OCI-LY7 (cell line): ENCODE measurements at regions not wholly inside any gene's neighbourhood (a gene's known extent, or its start where the extent isn't known, plus 50 kb on each side); places are given as distances from the start of the nearest gene placed in this dataset.

Source experiments
- BruUV-seq: library from RNA; stranded (reverse); fragments of 400-500 nt; replicated peaks from 2 replicates; lab custom pipeline; 2021; lab: Mats Ljungman, UMichigan
- CTCF ChIA-PET: fragments of 300-600 bp; sonication (Branson Sonifier 250); formaldehyde crosslinking; loops from one replicate; lab custom pipeline; 2022; ENCODE audit warnings: antibody characterized with exemption; ENCODE audit not compliant: unreplicated experiment; lab: Charles Lee
- POLR2A ChIA-PET: fragments of 300-600 bp; sonication (Branson Sonifier 250); formaldehyde crosslinking; loops from one replicate; lab custom pipeline; 2022; ENCODE audit warnings: antibody characterized with exemption; lab: Charles Lee
- DNase-seq: peaks from one replicate; pipeline ENCODE4 v3.0.0-alpha.2; 2015; ENCODE audit warnings: low spot score
- H2AFZ ChIP-seq: fragments of 200-600 bp; sonication (generic), shearing (Covaris generic); 2 replicates; pipeline ENCODE4 v1.6.1; 2014; ENCODE audit warnings: mild to moderate bottlenecking, antibody characterized with exemption, low read length, moderate library complexity
- H3K27ac ChIP-seq: fragments of 200-600 bp; sonication (generic); 2 replicates; pipeline ENCODE4 v1.5.1; 2014; ENCODE audit warnings: mixed run types, low read depth, mild to moderate bottlenecking, moderate library complexity, low read length, inconsistent platforms; ENCODE audit not compliant: poor library complexity, severe bottlenecking
- H3K36me3 ChIP-seq: fragments of 200-600 bp; sonication (generic); 2 replicates; pipeline ENCODE4 v1.6.1; 2014; ENCODE audit warnings: mild to moderate bottlenecking, antibody characterized with exemption, low read length, moderate library complexity, mixed read lengths; ENCODE audit not compliant: insufficient read depth
- H3K4me1 ChIP-seq: fragments of 200-600 bp; sonication (generic); 2 replicates; pipeline ENCODE4 v1.5.1; 2014; ENCODE audit warnings: mild to moderate bottlenecking, low read length; ENCODE audit not compliant: insufficient read depth, poor library complexity, severe bottlenecking
- H3K4me2 ChIP-seq: fragments of 200-600 bp; sonication (generic); 2 replicates; pipeline ENCODE4 v1.6.1; 2014; ENCODE audit warnings: mild to moderate bottlenecking, low read length
- H3K4me3 ChIP-seq: fragments of 200-600 bp; sonication (generic); 2 replicates; pipeline ENCODE4 v1.5.1; 2014; ENCODE audit warnings: mild to moderate bottlenecking, low read depth, low read length; ENCODE audit not compliant: poor library complexity, severe bottlenecking
- H3K79me2 ChIP-seq: fragments of 200-600 bp; sonication (generic); 2 replicates; pipeline ENCODE4 v1.6.1; 2016; ENCODE audit warnings: low read depth, mild to moderate bottlenecking, low read length, moderate library complexity, mixed read lengths; ENCODE audit not compliant: insufficient read depth
- H3K9me2 ChIP-seq: fragments of 200-600 bp; sonication (generic); 2 replicates; pipeline ENCODE4 v1.6.1; 2016; ENCODE audit warnings: mild to moderate bottlenecking, low read length, mixed read lengths; ENCODE audit not compliant: insufficient read depth
- H3K9me3 ChIP-seq: fragments of 200-600 bp; sonication (generic); 2 replicates; pipeline ENCODE4 v1.6.1; 2014; ENCODE audit warnings: mild to moderate bottlenecking, mixed run types, low read length, mixed read lengths
- H4K20me1 ChIP-seq: fragments of 200-600 bp; sonication (generic); 2 replicates; pipeline ENCODE4 v1.6.1; 2014; ENCODE audit warnings: mild to moderate bottlenecking, antibody characterized with exemption, low read length, moderate library complexity, mixed read lengths; ENCODE audit not compliant: insufficient read depth
- CTCF ChIP-seq: fragments of 200-600 bp; sonication (generic); conservative IDR thresholded peaks from 2 replicates; pipeline ENCODE4 v1.5.1; 2014; ENCODE audit warnings: mild to moderate bottlenecking, antibody characterized with exemption, low read length, moderate library complexity, mixed read lengths
- EZH2phosphoT487 ChIP-seq: fragments of 200-600 bp; sonication (generic); IDR thresholded peaks from 2 replicates; pipeline ENCODE4 v1.6.1; 2018; ENCODE audit warnings: low read depth, borderline replicate concordance, mild to moderate bottlenecking, mixed run types, antibody characterized with exemption, low read length, moderate library complexity, mixed read lengths
- intact Hi-C: fragments of 100-400 bp; cut with micrococcal nuclease; formaldehyde crosslinking; loops from one replicate; pipeline ENCODE4 v1.10.0; 2022; ENCODE audit not compliant: unreplicated experiment

DNA sequence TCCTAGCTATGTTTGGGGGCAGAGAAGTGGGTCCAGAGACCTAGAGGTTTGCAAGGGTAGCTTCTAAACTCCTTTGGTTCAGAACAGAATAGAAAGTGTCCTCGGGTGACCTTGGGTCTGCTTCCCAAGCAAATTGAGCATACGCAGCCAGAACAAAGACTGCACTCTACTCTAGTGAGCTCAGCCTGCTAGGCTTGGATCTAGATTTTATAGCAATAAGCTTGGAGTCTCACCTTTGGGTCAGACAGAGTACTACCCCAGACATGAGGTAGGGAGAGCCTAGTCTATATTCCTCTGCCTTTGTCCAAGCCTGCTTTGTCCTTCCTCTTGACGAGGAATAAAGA lies 52.6 kb upstream of the ELF5 start:
- no peak overlapping the region for H3K4me2 ChIP-seq
- TF ChIP-seq CTCF (no peak), EZH2phosphoT487 (no peak)

GRCh38 chr11:34566736-34567135 lies 53.1 kb upstream of the ELF5 start:
- ChIA-PET POLR2A (interaction anchor here (0.6 kb wide), 1 partner anchor 141 kb away, joined by 3 read pairs; no protein-coding TSS in a partner anchor), CTCF (no interaction called here)
- DNase-seq = no peak
- no peaks in the 10 kb centered on the region for H3K4me1 ChIP-seq
- no peak overlapping the region for H2AFZ ChIP-seq
- H3K4me2 ChIP-seq = no peak overlapping the region
- H3K4me3 ChIP-seq = no peak overlapping the region
- H3K27ac ChIP-seq = no peak overlapping the region
- H3K9me2 ChIP-seq = no peaks in the 10 kb centered on the region
- H3K9me3 ChIP-seq = no peaks in the 10 kb centered on the region
- no peaks in the 10 kb centered on the region for H3K36me3 ChIP-seq
- intact Hi-C loops = no loop called here
- TF ChIP-seq EZH2phosphoT487 (no peak), CTCF (no peak)
- BruUV-seq = no TSS peak
- no peaks in the 10 kb centered on the region for H4K20me1 ChIP-seq
- H3K79me2 ChIP-seq = no peaks in the 10 kb centered on the region

More for the DNA sequence above, 52.6 kb upstream of the ELF5 start:
- intact Hi-C loops = no loop called here
- no peak for DNase-seq
- Histone ChIP-seq H3K4me3 (no peak overlapping the region), H3K4me1 (no peaks in the 10 kb centered on the region), H3K9me3 (no peaks in the 10 kb centered on the region), H3K79me2 (no peaks in the 10 kb centered on the region), H3K9me2 (no peaks in the 10 kb centered on the region), H2AFZ (no peak overlapping the region), H4K20me1 (no peaks in the 10 kb centered on the region), H3K36me3 (no peaks in the 10 kb centered on the region), H3K27ac (no peak overlapping the region)
- CTCF ChIA-PET = no interaction called here
- BruUV-seq = no TSS peak
- POLR2A ChIA-PET = interaction anchor here (0.6 kb wide), 1 partner anchor 142 kb away, joined by 3 read pairs; no protein-coding TSS in a partner anchor

DNA sequence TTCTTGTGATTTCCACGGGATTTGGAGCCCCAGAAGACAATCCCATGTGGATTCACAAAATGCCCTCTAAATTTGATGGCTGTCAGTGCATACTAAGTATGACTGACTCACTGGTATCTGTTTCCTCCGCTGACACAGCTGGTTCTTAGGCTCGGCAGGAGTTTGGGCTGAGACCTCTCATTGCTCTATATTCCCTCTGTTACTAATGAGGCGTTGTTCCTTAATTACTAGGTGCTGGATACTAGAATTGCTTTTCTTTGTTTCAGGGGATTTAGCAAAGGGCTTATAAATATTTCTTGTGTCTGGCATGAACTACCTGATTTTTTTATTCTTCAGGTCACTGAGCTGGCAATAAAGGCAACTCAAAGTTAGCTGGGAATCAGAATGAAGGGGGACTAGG lies 53.2 kb upstream of the EHF start:
- Histone ChIP-seq H4K20me1 (no peaks in the 10 kb centered on the region), H3K36me3 (no peaks in the 10 kb centered on the region), H3K4me1 (no peaks in the 10 kb centered on the region), H3K27ac (no peak overlapping the region), H3K9me2 (no peaks in the 10 kb centered on the region), H3K4me3 (no peak overlapping the region), H2AFZ (no peak overlapping the region), H3K9me3 (no peaks in the 10 kb centered on the region), H3K4me2 (no peak overlapping the region), H3K79me2 (no peaks in the 10 kb centered on the region)
- BruUV-seq = no TSS peak
- TF ChIP-seq CTCF (no peak), EZH2phosphoT487 (no peak)
- DNase-seq = no peak
- CTCF ChIA-PET = no interaction called here
- POLR2A ChIA-PET = no interaction called here
- intact Hi-C loops = no loop called here
